GM12891 (cell line): ENCODE measurements at regions not wholly inside any gene's neighbourhood (a gene's known extent, or its start where the extent isn't known, plus 50 kb on each side); places are given as distances from the start of the nearest gene placed in this dataset.

ENCODE experiments used
- POLR2A ChIP-seq: IDR thresholded peaks from 2 replicates; pipeline ENCODE4 v1.6.1; 2011; ENCODE audit warnings: low read depth, low read length, control low read depth
- POLR2AphosphoS5 ChIP-seq: IDR thresholded peaks from 2 replicates; pipeline ENCODE4 v1.6.1; 2011; ENCODE audit warnings: low read depth, low read length, control low read depth
- SPI1 ChIP-seq: IDR thresholded peaks from 2 replicates; pipeline ENCODE4 v1.6.1; 2011; ENCODE audit warnings: low read depth, low read length, control low read depth
- TAF1 ChIP-seq: IDR thresholded peaks from 2 replicates; pipeline ENCODE4 v1.6.1; 2011; ENCODE audit warnings: low read depth, low read length, control low read depth

GRCh38 chr14:87388946-87389345 lies 604.0 kb downstream of the GALC start:
- no peak for TF ChIP-seq POLR2A
- no peak for TF ChIP-seq TAF1
- no peak for TF ChIP-seq SPI1
- TF ChIP-seq POLR2AphosphoS5 = no peak
